ENCODE measurements at regions not wholly inside any gene's neighbourhood (a gene's known extent, or its start where the extent isn't known, plus 50 kb on each side); places are given as distances from the start of the nearest gene placed in this dataset.

DNA sequence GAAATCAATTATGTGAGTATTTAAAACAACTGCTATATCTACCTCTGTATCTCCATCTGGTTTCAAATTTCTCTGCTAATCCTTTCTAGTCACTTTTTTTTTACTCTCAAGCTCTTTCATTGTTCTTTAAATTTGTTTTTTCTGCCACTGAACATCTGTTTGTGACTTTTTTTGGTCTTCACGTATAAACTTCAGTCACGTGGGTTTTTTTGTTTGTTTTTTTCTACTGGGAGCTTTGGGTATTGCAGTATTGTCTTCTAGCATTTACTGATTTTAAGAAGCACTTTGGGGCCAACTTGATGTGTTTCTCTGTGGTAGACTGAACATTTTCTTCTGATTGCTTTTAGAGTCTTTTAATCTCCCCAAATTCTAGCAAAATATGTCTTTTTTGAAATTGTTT is 262.6 kb upstream of the RXFP2 start:
- Histone ChIP-seq H2AFZ (ENCODE audit: control insufficient read depth, low read depth, low read length) (no peak overlapping the region), H3K9me3 (replicated peaks; ENCODE audit: control insufficient read depth, insufficient read depth, low read length) (no peaks in the 10 kb centered on the region), H3K4me3 (no peak overlapping the region), H3K4me2 (ENCODE audit: control insufficient read depth, insufficient read depth) (no peak overlapping the region), H3K4me1 (ENCODE audit: control insufficient read depth, insufficient read depth, low read length) (no peaks in the 10 kb centered on the region), H3K27ac (ENCODE audit: control insufficient read depth, insufficient read depth) (no peak overlapping the region), H3K36me3 (ENCODE audit: control insufficient read depth in 2 of 2, insufficient read depth in 2 of 2, low read length in 1 of 2) (no peaks in the 10 kb centered on the region), H4K20me1 (ENCODE audit: control insufficient read depth, insufficient read depth) (no peaks in the 10 kb centered on the region), H3K27me3 (replicated peaks in 1 of 2; ENCODE audit: control insufficient read depth in 2 of 2, insufficient read depth in 2 of 2, low read length in 1 of 2) (no peaks in the 10 kb centered on the region), H3K9ac (ENCODE audit: control insufficient read depth, insufficient read depth, low read length) (no peak overlapping the region), H3K79me2 (ENCODE audit: control insufficient read depth, insufficient read depth, low read length) (no peaks in the 10 kb centered on the region)
- ChIA-PET RAD21 (ENCODE audit: unreplicated experiment) (no interaction called here), CTCF (interaction anchor here (0.7 kb wide), 1 partner anchor 258 kb away, joined by 3 read pairs; no protein-coding TSS in a partner anchor), POLR2A (no interaction called here), SMC1A (ENCODE audit: uncharacterized antibody, unreplicated experiment) (interaction anchor here (1.7 kb wide), 1 partner anchor 10 kb away, joined by 3 read pairs; no protein-coding TSS in a partner anchor)
- 0% methylated on average over 2 of the region's 2 CpGs for WGBS (ENCODE audit: insufficient coverage, insufficient replicate concordance, low lambda C conversion rate, missing lambda C conversion rate)
- DNase-seq (ENCODE audit: low read depth, low spot score) (no peak), FAIRE-seq (no peak), ATAC-seq (no peak)
- intact Hi-C loops (cut with micrococcal nuclease; ENCODE audit: unreplicated experiment) = no loop called here
- BruUV-seq (replicated peaks) = no TSS peak
- in situ Hi-C loops (cut with MboI) = no loop called here
- TF ChIP-seq BMI1 (IDR thresholded peaks at IDR 0.05; ENCODE audit: borderline replicate concordance) (no peak), GATAD2B (conservative IDR thresholded peaks at IDR 0.05; ENCODE audit: low read depth) (no peak), CBX5 (IDR thresholded peaks at IDR 0.05; ENCODE audit: low read depth) (no peak), ATF7 (IDR thresholded peaks at IDR 0.05; ENCODE audit: low read depth) (no peak), NRF1 (conservative IDR thresholded peaks at IDR 0.05; ENCODE audit: low read depth, low read length) (no peak), SREBF2 (IDR thresholded peaks at IDR 0.05; ENCODE audit: low read length) (no peak), SRF (IDR thresholded peaks at IDR 0.05; ENCODE audit: low read depth in 2 of 2, low read length in 2 of 2) (no peak), BCL11A (IDR thresholded peaks at IDR 0.05; ENCODE audit: low read depth, low read length) (no peak), BHLHE40 (IDR thresholded peaks at IDR 0.05; ENCODE audit: borderline replicate concordance in 1 of 2, low read depth in 2 of 2, low read length in 1 of 2) (no peak), ESRRA (IDR thresholded peaks at IDR 0.05; ENCODE audit: low read length) (no peak), NFIC (IDR thresholded peaks at IDR 0.05; ENCODE audit: low read depth, low read length) (no peak)
- TF ChIP-seq, protein P1, sequence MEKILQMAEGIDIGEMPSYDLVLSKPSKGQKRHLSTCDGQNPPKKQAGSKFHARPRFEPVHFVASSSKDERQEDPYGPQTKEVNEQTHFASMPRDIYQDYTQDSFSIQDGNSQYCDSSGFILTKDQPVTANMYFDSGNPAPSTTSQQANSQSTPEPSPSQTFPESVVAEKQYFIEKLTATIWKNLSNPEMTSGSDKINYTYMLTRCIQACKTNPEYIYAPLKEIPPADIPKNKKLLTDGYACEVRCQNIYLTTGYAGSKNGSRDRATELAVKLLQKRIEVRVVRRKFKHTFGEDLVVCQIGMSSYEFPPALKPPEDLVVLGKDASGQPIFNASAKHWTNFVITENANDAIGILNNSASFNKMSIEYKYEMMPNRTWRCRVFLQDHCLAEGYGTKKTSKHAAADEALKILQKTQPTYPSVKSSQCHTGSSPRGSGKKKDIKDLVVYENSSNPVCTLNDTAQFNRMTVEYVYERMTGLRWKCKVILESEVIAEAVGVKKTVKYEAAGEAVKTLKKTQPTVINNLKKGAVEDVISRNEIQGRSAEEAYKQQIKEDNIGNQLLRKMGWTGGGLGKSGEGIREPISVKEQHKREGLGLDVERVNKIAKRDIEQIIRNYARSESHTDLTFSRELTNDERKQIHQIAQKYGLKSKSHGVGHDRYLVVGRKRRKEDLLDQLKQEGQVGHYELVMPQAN (conservative IDR thresholded peaks at IDR 0.05) = no peak
- TF ChIP-seq, protein P2, sequence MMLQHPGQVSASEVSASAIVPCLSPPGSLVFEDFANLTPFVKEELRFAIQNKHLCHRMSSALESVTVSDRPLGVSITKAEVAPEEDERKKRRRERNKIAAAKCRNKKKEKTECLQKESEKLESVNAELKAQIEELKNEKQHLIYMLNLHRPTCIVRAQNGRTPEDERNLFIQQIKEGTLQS (IDR thresholded peaks at IDR 0.05; ENCODE audit: borderline replicate concordance, extremely low read depth, low read depth, low read length) = no peak

Data from GM12878 (cell line).